ENCODE measurements at regions not wholly inside any gene's neighbourhood (a gene's known extent, or its start where the extent isn't known, plus 50 kb on each side); places are given as distances from the start of the nearest gene placed in this dataset.

GRCh38 chr1:38221006-38221649 is 174.5 kb upstream of the POU3F1 start:
- Mint-ChIP-seq H3K27me3 (ENCODE audit: low read depth) (peaks cover 61% of the 10 kb centered on the region), H3K4me1 (peaks cover 51% of the 10 kb centered on the region), H3K4me3 (no peak overlapping the region), H3K9me3 (peaks cover 10% of the 10 kb centered on the region), H3K36me3 (peaks cover 7% of the 10 kb centered on the region), H3K27ac (no peak overlapping the region)
- DNase-seq (ENCODE audit: low spot score) (no peak), ATAC-seq (no peak)
- ChIA-PET POLR2A (no interaction called here), CTCF (interaction anchor here (0.6 kb wide), 1 partner anchor 1126 kb away, joined by 4 read pairs; no protein-coding TSS in a partner anchor)
- no peak for TF ChIP-seq ZNF219 (CRISPR knock-in tag; IDR thresholded peaks at IDR 0.05; ENCODE audit: borderline replicate concordance)
- TF ChIP-seq ZMAT4 (CRISPR knock-in tag; IDR thresholded peaks at IDR 0.05) = no peak
- TF ChIP-seq, protein P1, sequence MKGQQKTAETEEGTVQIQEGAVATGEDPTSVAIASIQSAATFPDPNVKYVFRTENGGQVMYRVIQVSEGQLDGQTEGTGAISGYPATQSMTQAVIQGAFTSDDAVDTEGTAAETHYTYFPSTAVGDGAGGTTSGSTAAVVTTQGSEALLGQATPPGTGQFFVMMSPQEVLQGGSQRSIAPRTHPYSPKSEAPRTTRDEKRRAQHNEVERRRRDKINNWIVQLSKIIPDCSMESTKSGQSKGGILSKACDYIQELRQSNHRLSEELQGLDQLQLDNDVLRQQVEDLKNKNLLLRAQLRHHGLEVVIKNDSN (CRISPR knock-in tag; IDR thresholded peaks at IDR 0.05) = no peak
- TF ChIP-seq NFYB (CRISPR knock-in tag; conservative IDR thresholded peaks at IDR 0.05; ENCODE audit: low read depth) = no peak
- no peak for TF ChIP-seq ZNF671 (CRISPR knock-in tag; IDR thresholded peaks at IDR 0.05)
- no peak for TF ChIP-seq NFE2L1 (CRISPR knock-in tag; IDR thresholded peaks at IDR 0.05)
- TF ChIP-seq ZNF423 (CRISPR knock-in tag; IDR thresholded peaks at IDR 0.05) = no peak
- TF ChIP-seq ZNF263 (CRISPR knock-in tag; IDR thresholded peaks at IDR 0.05; ENCODE audit: low read depth) = no peak
- TF ChIP-seq, protein P2, sequence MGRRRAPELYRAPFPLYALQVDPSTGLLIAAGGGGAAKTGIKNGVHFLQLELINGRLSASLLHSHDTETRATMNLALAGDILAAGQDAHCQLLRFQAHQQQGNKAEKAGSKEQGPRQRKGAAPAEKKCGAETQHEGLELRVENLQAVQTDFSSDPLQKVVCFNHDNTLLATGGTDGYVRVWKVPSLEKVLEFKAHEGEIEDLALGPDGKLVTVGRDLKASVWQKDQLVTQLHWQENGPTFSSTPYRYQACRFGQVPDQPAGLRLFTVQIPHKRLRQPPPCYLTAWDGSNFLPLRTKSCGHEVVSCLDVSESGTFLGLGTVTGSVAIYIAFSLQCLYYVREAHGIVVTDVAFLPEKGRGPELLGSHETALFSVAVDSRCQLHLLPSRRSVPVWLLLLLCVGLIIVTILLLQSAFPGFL (CRISPR knock-in tag; IDR thresholded peaks at IDR 0.05; ENCODE audit: borderline replicate concordance) = no peak
- TF ChIP-seq ZNF425 (CRISPR knock-in tag; conservative IDR thresholded peaks at IDR 0.05) = no peak
- no peak for TF ChIP-seq STAT6 (CRISPR knock-in tag; conservative IDR thresholded peaks at IDR 0.05; ENCODE audit: low read depth)

DNA sequence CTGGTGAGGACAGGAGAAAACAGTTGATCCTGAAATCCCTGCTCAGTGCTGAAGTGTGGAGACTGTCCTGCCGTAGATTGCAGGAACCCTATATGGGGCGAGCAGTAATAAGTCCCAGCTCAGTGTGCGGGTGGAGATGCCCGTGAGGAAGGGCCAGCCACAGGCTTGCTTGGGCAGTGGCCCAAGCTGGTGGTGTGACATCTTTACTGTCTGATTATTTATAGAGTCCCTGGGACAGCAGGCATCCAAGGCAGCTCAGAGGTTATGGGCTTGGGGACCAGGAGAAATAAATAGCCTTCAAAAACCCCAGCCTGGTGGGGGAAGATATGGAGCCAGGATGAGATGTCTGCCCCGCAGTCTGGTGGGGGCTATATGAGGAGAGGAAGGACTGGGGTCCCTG is 170.7 kb upstream of the POU3F1 start:
- Mint-ChIP-seq H3K27ac (no peak overlapping the region), H3K4me1 (peaks cover 54% of the 10 kb centered on the region)

DNA sequence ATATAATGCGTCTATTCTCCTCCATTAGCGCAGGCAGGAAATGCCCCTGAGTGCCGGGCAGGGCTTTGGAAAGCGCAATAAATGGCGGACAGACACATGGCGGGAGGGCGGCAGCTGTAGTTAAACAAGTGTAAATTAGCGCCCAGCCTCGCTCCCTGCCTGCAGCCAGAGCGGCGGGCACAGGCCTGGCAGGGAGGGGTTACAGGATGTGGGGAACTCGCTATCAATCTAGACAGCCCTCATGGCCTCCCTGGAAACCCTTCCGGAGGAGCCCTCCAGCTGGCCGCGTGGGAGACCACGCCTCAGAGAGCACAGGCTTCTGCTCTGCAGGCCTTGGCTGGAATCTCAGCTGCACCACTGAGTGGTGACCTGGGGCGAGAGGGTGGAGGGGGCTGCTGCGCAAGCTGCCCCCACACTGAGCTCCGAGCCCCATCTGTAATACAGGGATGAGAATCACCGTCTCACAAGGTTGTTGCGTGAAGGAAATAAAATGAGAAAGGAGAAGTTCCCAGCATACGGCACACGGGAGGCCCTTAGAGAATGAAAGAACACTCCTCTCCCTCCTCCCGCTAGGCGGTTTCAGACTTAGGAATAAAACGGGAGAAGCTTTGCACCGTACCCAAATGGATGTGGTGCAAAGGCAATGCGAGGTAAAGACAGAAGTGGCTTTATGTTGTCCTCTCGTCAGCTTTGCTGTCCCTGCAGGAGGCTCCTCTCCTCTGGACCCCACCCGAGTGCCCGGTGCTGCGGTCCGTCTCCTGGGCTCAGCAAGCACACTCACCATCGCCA is 167.2 kb upstream of the POU3F1 start:
- Mint-ChIP-seq H3K9me3 (no peaks in the 10 kb centered on the region), H3K4me3 (no peak overlapping the region), H3K27me3 (ENCODE audit: low read depth) (peaks cover 10% of the 10 kb centered on the region)

More for the DNA sequence above, 170.7 kb upstream of the POU3F1 start:
- ChIA-PET CTCF (no interaction called here), POLR2A (no interaction called here)
- peaks cover 44% of the 10 kb centered on the region for H3K27me3 Mint-ChIP-seq (ENCODE audit: low read depth)
- no peak for TF ChIP-seq OVOL2 (CRISPR knock-in tag; IDR thresholded peaks at IDR 0.05; ENCODE audit: borderline replicate concordance)
- H3K9me3 Mint-ChIP-seq = no peaks in the 10 kb centered on the region
- no peak overlapping the region for H3K4me3 Mint-ChIP-seq
- DNase-seq (ENCODE audit: low spot score) = no peak
- no peak for ATAC-seq
- no peaks in the 10 kb centered on the region for H3K36me3 Mint-ChIP-seq

More for the DNA sequence above, 167.2 kb upstream of the POU3F1 start:
- ATAC-seq (peak; percentile 45), DNase-seq (ENCODE audit: low spot score) (no peak)
- no peak for TF ChIP-seq ZNF425 (CRISPR knock-in tag; conservative IDR thresholded peaks at IDR 0.05)
- TF ChIP-seq ZNF263 (CRISPR knock-in tag; IDR thresholded peaks at IDR 0.05; ENCODE audit: low read depth) = peak; percentile 54; the same call in 1 of the 2 replicates
- POLR2A ChIA-PET = no interaction called here
- Mint-ChIP-seq H3K36me3 (no peaks in the 10 kb centered on the region), H3K4me1 (peaks cover 21% of the 10 kb centered on the region), H3K27ac (no peak overlapping the region)
- CTCF ChIA-PET = interaction anchor here (1.2 kb wide), 1 partner anchor 122 kb away, joined by 3 read pairs; no protein-coding TSS in a partner anchor

All from WTC11 (cell line).